ENCODE measurements at regions not wholly inside any gene's neighbourhood (a gene's known extent, or its start where the extent isn't known, plus 50 kb on each side); places are given as distances from the start of the nearest gene placed in this dataset.

GRCh38 chr15:94677202-94677790 lies 445.9 kb downstream of the MCTP2 start:
- no peak for DNase-seq (ENCODE audit: low read depth in 2 of 2)

DNA sequence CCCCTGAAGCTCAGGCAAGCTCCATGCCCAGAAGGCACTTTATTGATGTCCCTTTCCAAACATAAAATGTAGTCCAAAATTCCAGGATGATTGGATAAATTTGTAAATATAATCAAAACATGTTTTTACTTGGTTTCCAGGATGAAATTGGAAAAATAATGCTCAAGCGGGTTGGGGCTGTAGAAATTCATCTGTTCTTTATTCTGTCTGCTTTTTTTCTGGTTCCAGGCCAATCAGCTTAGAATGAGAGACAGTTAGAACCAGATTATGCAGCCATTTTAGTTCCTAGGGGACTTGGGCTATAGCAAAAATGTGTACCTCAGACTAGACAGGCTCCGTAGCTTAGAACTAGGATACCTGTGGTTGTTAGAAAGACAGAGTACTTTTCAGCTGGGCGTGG lies 450.8 kb downstream of the MCTP2 start:
- DNase-seq (ENCODE audit: low read depth in 2 of 2): no peak

DNA sequence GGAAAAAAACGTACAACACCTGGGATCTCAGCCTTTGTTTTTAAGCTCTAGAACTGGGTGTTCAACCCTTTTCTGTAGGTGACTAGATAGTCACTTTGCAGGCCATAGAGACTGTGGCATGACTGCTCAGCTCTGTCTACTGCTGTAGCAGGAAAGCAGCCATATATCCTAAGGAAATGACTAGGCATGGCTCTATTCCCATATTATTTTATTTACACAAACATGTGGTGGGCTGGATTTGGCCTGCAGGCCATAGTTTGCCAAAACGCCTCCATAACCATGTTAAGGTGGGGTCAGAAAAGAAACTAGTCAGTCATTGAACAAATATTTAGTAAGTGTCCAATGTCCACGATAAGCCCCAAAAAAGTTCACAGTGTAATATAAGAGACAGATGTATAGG lies 452.5 kb downstream of the MCTP2 start:
- no peak for DNase-seq (ENCODE audit: low read depth in 2 of 2)

DNA sequence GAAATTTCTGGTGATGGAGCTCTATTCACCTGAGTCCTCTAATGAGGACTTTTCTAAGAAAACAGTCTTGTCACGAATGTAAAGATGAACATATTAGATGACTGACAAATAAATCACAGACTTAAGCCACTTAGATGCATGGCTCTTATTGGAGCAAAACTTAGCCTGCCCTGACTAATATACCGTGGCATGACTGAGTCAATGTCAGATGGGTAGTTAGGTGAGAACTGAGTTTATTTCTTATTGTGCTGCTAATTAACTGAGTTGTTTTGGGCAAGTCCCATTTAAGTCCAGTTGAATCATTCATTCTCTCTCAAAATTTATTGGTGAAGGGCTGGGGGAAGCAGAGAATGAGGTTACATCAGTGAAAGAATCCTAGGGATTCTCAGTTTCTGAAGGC lies 459.8 kb downstream of the MCTP2 start:
- DNase-seq (ENCODE audit: low read depth in 2 of 2): no peak

GRCh38 chr15:94692710-94693109 lies 461.3 kb downstream of the MCTP2 start:
- no peak for DNase-seq (ENCODE audit: low read depth in 2 of 2)

- no peak for DNase-seq (ENCODE audit: low read depth in 2 of 2)
These were observed 468.9 kb downstream of the MCTP2 start for GRCh38 chr15:94700211-94700610.

DNA sequence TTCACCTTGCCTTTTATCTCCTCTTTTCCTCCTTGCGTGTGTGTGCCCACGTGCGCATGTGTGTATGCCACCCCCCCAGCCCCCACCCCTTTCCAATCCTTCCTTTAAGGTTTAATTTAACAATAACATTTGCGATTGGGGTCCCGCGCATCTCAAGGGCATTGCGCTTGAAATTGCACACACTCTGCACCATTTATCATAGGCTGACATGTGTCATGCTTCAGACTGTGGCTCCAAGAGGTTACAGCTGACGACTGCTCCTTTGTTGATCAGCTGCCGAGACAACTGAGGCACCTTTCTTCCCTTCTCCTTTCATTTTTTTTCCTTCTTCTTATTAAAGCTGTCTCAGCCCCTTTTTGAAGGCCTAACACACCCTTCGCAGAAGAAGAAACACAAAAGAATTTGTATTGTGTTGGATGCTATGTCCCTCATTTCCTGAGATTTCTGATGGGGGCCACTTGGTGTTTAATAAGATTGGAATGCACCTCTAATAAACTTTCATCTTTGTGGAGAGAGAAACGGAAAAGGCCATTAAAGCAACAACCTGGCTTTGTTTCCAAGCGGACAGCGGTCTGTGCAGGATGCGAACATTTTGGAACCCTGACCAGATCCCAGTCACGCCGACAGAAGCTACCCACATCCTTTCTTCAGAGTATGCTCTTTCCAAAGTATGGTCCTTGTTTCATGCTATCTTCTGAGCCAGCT lies 470.1 kb downstream of the MCTP2 start:
- DNase-seq (ENCODE audit: low read depth in 2 of 2): no peak

GRCh38 chr15:94703596-94703995 lies 472.2 kb downstream of the MCTP2 start:
- DNase-seq (ENCODE audit: low read depth in 2 of 2): no peak

DNA sequence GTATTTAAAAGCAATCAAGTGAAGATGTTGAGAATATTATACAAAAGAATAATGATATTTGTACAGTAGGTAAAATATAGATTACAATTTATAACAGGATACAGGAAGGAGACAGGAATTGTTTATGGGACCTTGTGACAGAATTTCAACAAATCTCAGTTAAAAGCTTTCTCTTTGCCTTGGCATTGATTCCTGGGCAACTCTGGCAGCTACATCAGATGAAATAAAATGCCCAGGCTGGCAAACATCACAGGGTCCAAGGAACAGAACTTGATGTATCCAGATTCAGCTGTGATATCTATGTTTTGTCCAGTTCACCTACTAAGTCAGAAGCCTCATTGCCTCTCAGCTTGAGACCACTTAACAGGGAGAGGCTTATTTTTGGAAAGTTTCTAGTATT lies 473.1 kb downstream of the MCTP2 start:
- DNase-seq (ENCODE audit: low read depth in 2 of 2): no peak

DNA sequence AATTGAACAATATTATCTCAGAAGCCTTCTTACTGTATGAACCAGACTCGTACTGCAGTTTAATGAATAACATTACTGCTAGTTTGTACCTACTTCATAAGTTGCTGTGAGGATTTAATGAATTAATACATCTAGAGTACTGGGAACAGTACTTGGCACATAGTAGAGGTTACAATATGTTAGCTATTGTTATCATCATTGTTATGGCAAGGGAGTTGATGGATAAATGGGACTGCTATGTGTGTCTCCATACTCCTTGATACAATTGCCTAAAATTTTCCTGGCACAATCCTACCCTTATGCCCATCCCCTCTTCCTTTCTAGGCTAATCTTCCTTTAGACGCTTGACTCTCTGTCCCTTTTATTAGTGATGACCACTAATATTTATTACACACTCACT lies 473.6 kb downstream of the MCTP2 start:
- DNase-seq (ENCODE audit: low read depth in 2 of 2): no peak

GRCh38 chr15:94709319-94709718 lies 478.0 kb downstream of the MCTP2 start:
- DNase-seq (ENCODE audit: low read depth in 2 of 2): no peak

DNA sequence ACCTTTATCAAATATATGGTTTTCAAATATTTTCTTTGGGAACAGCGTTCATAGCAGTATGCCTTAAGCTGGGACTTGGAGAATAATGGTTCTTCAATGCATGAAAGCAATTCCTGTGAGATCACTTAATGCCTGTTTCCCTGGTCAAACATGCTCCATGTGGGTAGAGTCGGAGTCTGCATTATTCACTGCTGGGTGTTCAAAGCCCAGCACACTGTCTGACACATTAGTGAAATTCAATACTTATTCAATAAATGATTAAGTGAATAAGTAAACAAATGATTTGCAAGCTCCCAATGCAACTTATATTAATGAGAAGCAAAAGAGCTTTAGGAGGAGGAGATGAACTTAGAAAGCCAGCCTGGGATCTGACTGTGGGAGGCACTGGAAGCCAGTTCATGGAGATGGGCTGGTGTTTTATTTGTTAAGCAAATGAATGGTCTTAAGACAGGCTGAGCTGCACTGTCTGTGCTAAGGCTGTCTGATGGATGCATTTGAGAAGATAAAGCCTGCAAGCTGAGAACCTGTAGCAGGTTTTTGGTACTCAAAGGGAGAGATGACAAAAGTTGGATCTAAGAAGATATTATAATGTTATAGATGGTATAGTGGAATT lies 490.8 kb downstream of the MCTP2 start:
- no peak for DNase-seq (ENCODE audit: low read depth in 2 of 2)

DNA sequence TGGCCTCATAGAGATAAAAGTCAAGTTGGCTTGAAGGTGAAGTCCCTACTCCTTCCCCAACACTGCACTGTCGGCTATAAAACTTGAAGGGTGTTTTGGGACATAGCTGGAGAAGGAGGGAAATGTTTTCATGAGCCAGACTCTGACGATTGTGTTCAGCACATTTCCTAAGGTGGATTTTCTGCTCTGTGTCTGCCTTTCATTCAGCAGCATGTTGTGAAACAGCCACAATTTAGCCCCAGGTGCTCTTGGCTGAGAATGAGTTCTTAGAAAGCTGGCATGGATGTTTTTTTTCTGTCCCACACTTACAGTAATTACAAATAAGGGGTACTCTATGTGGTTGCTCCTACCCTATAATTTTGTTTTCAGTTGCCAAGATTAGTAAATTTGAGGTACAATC lies 492.4 kb downstream of the MCTP2 start:
- no peak for DNase-seq (ENCODE audit: low read depth in 2 of 2)

- no peak for DNase-seq (ENCODE audit: low read depth in 2 of 2)
These were observed 499.9 kb downstream of the MCTP2 start for GRCh38 chr15:94731286-94731685.

GRCh38 chr15:94734460-94734859 lies 503.1 kb downstream of the MCTP2 start:
- no peak for DNase-seq (ENCODE audit: low read depth in 2 of 2)

DNA sequence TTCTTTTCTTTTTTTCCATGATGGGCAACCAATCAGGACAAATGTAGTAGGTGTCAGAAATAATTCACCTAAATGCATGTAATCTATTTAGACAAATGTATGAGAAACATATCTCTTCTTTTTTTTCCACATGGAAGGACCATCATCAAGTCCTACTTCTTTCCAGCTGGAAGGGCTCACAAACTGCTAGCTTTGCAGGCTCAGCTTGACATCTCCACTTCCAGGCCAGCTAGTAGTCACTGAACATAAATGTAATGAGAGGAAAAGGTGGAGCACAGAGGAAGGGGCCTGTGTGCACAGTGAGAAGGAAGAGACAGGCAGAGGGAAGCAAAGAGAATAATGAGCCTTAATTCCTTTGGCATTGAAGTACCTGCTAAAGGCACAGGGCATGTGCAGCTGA lies 504.9 kb downstream of the MCTP2 start:
- DNase-seq (ENCODE audit: low read depth in 2 of 2): no peak

- DNase-seq (ENCODE audit: low read depth in 2 of 2): no peak
These were observed 508.3 kb downstream of the MCTP2 start for GRCh38 chr15:94739639-94740038.

DNA sequence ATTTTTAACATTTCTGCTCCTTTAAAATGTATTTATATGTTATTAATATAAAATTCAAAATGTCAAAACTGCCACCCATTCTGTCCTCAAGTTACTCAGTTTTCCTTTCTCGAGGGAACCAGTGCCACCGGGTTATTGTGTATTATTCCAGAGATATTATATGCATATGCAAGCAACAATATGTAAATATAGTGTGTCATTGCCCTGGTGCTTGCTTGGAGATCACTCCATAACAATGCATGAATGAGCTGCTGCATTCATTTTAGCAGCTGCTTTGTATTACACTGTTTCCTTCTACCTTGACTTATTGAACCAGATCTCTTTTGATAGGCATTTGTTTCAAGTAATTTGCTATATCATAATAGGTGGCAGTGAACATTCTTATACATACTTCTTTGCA lies 509.1 kb downstream of the MCTP2 start:
- DNase-seq (ENCODE audit: low read depth in 2 of 2): no peak

DNA sequence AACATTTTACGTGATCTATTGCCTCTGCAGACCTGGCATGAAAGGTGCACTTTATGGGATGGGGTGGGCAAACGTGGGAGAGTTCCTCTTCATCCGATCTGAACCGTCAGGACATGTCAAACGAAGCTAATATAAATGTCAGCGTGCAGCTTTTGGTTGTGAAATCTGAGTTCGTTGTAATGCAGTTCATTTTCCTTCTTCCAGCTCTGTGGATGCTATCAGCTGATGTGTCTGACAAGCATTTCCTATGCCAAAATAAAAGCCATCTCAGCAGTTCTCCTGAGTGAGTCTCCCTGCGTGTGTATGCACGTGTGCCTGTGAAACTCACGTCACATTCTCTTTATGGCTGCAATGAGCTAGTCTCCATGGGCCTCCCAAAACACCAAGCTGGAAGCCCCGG lies 512.3 kb downstream of the MCTP2 start:
- no peak for DNase-seq (ENCODE audit: low read depth in 2 of 2)

DNA sequence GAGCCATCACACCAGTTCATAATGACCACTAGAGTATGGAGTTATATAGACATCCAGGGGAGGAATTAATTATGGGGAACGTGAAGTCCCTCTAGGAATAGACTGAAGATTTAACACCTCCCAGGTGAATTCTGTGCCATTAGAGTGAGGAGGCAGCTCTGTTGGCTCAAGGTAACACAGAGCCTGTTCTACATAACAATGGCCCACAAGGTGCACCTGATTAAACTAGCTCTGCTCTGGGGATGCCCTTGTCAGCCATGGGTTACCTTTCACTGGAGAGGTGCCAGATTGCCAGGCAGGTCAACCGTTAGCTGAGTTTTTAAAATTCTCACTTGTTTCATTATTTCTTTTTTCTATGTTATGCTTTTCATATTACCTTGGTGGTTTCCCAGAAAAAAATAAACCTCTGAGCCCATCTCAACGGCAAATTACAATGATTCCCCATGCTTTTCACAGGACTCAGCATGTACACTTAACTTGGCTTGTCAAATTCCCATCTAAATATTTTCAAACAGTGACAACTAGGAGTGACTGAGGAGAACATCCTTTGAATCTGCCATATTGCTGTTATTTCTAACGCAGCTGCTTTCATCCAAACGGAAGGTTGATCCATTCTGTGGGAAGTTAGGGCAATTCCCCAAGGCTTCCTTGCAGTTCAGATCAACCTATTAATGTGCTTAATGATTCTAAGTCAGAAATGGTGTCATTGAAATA lies 512.9 kb downstream of the MCTP2 start:
- DNase-seq (ENCODE audit: low read depth in 2 of 2): no peak

DNA sequence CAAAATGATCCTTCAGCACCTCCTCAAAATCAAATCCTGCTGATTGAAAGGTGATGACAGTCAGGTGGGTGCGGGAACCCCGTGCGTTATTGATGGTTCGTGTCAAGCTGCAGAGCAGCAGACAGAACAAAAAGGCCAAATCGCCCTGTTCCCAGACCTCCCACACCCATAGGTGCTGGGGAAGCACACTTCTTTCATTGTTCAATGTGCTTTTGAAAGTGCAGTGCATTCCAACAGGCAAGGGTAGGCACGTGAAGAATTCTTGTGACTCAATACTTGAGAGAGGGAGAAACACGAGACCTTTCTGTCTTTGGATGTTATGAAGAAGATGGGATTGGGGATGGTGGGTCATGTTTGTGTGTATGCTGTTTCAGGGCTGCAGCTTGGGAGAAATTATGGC lies 514.0 kb downstream of the MCTP2 start:
- no peak for DNase-seq (ENCODE audit: low read depth in 2 of 2)

DNA sequence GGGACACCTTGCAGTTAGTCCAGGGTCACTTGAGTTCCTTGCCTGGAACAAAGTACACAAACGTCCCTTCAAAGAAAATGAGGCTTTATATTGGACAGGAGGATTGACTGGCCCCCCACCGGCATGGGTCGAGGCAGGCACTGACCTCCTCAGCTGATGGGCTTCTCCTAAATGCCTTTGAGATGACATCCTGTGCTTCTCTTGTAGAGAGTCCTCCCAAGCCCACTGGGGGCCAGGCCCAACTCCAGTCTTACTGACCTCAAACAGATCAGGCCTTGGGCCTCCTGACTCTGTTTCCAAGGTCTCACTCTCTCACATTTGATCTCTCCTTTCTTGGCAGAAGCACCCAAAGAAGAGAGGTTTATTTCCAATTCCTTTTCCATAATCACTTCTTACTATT lies 516.1 kb downstream of the MCTP2 start:
- no peak for DNase-seq (ENCODE audit: low read depth in 2 of 2)
